Peyer's patch (tissue), 4 donors: ENCODE measurements at regions not wholly inside any gene's neighbourhood (a gene's known extent, or its start where the extent isn't known, plus 50 kb on each side); places are given as distances from the start of the nearest gene placed in this dataset.

Source experiments
- POLR2A ChIP-seq, 2 donors: fragments of 450-650 bp; IDR thresholded peaks; one replicate each; pipeline ENCODE4 v1.5.1; 2017; ENCODE audit warnings: antibody characterized with exemption in 2 of 2, mild to moderate bottlenecking in 2 of 2, moderate library complexity in 2 of 2
- TF ChIP-seq, protein P1 (sequence below), 6 experiments: fragments of 450-650 bp in 4 of 6; fragments of 200-600 bp in 2 of 6; sonication (generic) in 1 of 6; IDR thresholded peaks; one replicate each; pipeline ENCODE4 v1.5.1; 2017 to 2019; ENCODE audit warnings: antibody characterized with exemption in 6 of 6, mild to moderate bottlenecking in 3 of 6, moderate library complexity in 1 of 6

DNA sequence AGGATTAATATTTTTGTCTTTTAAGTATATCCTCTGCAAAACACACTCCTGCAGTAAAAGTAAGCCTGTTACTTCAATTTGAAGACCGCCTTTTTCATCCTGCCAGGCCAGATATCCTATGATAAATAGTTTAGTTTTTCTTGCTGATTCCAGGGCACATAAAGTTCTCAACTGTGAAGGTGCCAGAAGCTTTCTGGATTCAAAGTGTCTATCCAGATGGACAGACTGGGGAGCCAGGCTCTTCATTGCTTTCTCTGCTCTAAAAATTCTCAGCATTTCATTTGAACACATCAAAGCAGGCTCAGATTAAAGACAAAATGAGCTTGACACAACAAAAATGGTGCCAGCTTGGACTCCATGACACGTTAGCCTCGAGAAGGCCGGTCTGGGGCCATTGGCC lies 53.6 kb upstream of the UBL3 start:
- TF ChIP-seq, protein P1, sequence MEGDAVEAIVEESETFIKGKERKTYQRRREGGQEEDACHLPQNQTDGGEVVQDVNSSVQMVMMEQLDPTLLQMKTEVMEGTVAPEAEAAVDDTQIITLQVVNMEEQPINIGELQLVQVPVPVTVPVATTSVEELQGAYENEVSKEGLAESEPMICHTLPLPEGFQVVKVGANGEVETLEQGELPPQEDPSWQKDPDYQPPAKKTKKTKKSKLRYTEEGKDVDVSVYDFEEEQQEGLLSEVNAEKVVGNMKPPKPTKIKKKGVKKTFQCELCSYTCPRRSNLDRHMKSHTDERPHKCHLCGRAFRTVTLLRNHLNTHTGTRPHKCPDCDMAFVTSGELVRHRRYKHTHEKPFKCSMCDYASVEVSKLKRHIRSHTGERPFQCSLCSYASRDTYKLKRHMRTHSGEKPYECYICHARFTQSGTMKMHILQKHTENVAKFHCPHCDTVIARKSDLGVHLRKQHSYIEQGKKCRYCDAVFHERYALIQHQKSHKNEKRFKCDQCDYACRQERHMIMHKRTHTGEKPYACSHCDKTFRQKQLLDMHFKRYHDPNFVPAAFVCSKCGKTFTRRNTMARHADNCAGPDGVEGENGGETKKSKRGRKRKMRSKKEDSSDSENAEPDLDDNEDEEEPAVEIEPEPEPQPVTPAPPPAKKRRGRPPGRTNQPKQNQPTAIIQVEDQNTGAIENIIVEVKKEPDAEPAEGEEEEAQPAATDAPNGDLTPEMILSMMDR (IDR thresholded peaks at IDR 0.05): no peak
- no peak for TF ChIP-seq POLR2A (IDR thresholded peaks at IDR 0.05)
